22Rv1 (cell line): ENCODE measurements at regions not wholly inside any gene's neighbourhood (a gene's known extent, or its start where the extent isn't known, plus 50 kb on each side); places are given as distances from the start of the nearest gene placed in this dataset.

Experiments
- CTCF ChIP-seq: fragments of 450-650 bp; IDR thresholded peaks from 2 replicates; pipeline ENCODE4 v1.5.1; 2017; ENCODE audit warnings: mild to moderate bottlenecking
- ZFX ChIP-seq: fragments of 450-650 bp; IDR thresholded peaks from 2 replicates; pipeline ENCODE4 v1.6.1; 2017; ENCODE audit warnings: antibody characterized with exemption, borderline replicate concordance

DNA sequence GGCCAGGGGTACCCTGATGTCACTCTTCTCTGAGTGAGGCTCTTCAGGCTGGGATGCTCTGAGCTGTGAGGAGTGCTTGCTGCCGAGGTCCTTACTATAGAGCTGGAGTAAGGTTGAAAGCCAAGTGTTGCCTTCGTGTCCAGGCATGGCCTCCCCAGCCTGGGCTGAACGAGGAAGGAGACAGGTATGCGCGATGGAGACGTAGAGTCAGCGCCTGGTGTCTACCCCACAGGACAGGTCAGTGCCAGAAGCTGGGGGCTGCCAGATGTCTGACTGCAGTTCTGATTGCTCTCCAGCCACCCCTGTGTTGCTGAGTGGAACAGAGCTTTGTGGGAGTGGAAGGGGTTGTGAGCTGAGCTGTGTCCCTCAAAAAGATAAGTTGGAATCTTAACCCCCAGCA lies 135.8 kb upstream of the AJAP1 start:
- TF ChIP-seq CTCF: no peak
- TF ChIP-seq ZFX: no peak
